ENCODE measurements at regions not wholly inside any gene's neighbourhood (a gene's known extent, or its start where the extent isn't known, plus 50 kb on each side); places are given as distances from the start of the nearest gene placed in this dataset.
A peak's percentile ranks its signal among the peaks of the same experiment; 100 is the strongest.
"Not testable (repeated sequence)": the region's sequence is repeated elsewhere in the genome, so short reads cannot be mapped to it uniquely, and the experiment has no call there.

DNA sequence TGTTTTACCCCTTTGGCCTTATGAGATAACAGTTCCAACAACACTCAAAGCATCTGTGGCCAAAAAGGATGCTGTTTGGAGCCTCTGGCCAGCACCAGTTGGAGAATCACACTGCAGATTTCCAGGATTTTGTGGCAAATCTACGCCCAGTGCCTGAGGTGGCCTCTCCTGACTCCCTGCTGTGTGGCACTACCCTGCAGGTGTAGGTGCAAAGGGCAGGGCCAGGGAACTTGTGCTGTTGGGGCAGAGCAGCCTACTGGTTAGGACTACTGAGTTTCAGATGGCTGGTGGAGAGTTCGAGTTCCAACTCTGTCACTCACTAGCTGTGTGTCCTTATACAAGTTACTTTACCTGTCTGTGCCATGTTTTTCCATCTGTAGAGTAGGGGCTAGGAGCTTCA, 170.5 kb downstream of the PTPRU start:
- DNase-seq (ENCODE audit: low spot score): no peak

DNA sequence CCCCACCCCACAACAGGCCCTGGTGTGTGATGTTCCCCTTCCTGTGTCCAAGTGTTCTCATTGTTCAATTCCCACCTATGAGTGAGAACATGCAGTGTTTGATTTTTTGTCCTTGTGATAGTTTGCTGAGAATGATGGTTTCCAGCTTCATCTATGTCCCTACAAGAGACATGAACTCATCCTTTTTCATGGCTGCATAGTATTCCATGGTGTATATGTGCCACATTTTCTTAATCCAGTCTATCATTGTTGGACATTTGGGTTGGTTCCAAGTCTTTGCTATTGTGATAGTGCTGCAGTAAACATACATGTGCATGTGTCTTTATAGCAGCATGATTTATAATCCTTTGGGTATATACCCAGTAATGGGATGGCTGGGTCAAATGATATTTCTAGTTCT, 163.9 kb downstream of the PTPRU start:
- DNase-seq (ENCODE audit: low spot score): not testable (repeated sequence)

DNA sequence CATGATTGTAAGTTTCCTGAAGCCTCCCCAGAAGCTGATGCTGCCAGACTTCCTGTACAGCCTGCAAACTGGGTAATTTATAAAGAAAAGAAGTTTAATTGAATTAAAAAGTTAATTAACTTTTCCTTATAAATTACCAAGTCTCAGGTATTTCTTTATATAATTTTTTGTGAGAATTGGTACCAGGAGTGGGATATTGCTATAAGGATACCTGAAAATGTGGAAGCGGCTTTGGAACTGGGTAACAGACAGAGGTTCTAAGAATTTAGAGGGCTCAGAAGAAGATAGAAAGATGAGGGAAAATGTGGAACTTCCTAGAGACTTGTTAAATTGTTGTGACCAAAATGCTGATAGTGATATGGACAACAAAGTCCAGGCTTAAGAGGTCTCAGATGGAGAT, 163.1 kb downstream of the PTPRU start:
- no peak for DNase-seq (ENCODE audit: low spot score)

DNA sequence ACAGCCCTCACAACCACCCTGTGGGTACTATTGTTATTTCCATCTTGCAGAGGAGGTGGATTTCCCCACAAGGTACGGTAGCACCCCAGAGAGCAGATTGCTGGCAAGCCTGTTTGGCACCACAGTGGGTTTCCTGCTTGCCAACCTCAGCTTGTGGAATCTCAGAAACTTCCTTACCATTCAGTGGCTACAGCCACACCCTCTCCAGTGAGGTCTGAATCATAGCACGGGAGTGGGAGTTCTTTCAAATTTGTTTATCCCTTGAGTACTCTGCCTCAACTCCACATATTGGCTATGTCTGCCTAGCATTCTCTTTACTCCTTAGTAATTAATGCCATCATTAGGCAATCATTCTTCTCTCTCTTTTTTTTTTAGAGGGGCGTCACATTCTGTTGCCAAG, 162.1 kb downstream of the PTPRU start:
- DNase-seq (ENCODE audit: low spot score): no peak

DNA sequence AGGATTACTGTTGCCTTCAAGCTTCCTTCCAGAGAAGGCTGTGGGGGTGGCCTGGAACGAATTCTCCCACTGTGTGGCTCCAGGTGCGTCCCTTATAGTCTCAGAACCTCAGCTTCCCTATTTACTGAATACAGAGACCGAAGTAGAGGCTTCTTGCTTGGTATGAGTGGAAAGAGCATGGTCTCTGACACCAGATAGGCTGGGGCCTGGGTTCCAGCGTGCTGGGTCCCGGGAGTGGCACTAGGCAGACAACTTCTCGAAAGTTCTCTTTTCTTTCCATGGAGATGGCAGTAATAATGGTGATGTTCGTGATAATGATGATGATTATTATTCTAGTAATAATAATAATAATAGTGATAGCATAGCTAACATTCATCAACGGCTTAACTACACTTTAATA, 161.7 kb downstream of the PTPRU start:
- no peak for DNase-seq (ENCODE audit: low spot score)

DNA sequence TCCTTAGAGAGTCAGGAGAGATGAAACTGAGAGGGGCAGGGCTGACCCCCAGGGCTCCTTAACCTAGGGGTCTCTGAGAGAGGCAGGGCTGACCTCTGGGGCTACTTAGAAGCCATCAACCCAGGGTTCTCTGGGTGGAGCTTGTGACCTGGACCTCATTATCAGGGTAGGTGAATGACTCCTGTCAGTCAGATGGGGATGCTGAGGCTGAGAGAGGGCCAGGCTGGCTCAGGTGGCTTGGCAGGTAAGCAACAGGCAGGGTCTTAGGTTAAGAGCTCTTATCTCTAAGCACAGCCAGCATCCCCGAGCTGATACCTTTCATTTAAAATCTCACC, 160.9 kb downstream of the PTPRU start:
- DNase-seq (ENCODE audit: low spot score): no peak

DNA sequence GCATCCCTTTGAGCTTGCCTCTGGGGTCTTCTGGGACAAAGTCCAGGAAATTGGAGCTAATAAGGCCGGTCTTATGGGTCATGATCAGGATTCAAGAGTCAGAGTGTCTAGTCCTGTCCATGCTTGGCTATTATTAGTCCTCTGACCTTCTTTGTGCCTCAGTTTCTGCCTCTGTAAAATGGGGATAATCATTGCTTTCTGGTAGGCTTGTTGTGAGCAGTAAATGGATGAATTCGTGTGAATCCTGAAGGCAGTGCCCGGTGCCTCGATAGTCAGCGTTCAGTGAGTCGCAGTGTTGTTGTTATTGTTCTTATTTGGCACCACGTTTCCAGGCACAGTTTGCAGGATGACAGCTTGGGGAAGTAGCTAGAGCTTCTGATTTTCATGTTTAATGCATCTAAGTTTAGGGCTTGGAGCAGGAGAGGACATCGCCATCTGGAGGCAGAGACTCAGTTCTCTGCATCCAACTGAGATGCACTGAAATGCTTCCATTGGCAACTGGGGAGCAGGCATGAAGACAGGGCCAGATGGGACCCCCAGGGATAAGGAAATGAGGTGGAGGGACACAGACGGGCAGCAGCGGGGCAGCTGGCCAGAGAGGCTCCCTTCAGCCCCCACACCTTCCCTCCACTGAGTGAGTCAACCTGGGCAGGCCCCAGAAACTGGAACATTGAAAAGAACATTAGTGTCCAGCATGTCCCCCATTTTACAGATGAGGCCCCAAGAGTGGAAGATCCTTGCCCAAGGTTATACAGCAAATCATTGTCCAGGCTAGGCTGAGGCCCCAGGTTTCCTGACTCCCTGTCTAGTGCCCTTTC, 160.3 kb downstream of the PTPRU start:
- no peak for DNase-seq (ENCODE audit: low spot score)

DNA sequence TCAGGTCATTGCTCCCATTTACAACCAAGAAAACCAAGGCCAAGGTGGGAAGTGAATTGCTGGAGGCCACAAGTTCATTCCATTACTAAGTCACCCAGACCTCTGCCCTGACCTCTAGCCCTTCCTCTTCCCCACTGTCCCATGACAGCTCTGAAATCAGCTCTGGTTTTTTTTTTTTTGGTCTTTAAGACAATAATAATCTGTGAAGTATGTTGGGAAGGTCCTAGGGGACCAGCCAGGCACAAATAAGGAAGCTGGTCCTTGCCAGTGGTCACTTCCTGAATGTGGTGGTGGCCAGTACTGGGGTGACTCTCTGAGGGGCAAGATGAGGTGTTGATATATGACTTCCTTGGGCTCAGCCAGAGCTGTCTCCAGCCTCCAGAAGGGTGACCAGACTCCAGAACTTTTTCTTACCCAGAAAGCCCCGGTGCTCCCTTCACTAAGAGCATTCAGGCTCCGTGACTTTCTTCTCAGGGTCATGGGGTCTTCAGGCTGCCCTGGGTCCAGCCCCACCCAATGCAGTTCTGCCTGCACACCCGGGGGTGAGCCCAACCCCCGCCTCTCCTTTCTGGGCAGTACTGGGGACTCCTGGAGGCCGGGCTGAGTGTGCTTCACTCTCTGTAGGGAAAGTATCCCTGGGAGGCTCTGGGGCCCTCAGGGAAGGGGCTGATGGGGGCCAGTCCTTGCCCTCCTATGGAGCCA, 159.6 kb downstream of the PTPRU start:
- no peak for DNase-seq (ENCODE audit: low spot score)

DNA sequence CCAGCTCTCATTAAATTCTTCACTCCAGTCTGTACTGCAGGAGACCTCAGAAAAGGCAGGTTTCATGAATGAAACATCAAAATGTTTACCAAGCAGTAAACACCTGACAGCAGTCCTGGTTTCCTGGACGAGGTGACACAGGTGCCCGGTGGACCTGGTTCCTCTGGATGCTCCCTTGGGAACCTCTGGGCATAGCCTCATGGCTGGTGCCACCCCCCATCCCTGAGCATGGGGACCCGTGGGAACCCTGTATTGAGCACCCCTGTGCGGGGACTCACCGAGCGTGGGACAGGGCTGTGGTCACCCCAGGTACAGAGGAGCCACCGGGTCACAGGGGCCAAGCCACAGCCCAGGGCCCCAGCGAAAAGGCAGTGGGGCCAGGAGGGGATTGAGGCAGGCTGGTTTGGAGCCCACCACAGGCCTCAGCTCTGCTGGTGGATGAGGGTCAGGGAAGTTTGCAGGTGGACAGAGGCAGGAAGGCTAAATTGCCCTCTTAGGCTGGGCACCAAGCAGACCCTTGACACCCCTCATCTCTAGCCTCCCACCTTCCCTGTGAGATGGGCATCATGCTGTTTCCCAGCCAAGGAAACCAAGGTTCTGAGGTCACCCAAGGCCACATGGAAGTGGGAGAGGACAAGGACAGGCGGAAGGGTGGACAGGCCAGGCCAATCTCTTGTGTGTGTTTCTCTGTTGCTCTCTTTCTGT, 158.4 kb downstream of the PTPRU start:
- no peak for DNase-seq (ENCODE audit: low spot score)

DNA sequence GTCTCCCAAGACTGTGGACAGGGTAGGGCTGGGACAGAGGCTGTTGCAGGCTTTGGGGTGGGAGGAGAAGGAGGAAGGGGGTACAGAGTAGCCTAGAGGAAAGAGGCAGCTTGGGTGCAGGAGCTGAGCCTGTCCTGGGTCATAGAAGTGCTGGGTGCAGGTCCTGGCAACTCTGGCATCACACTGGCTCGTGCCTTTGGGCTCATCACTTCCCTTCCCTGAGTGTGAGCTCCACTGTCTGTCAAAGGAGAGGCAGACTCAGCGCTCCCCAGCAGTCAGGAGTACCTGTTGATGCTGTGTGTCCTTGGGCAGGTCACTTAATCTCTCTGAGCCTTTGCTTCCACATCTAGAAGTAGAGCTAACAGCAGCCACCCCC, 157.1 kb downstream of the PTPRU start:
- no peak for DNase-seq (ENCODE audit: low spot score)

DNA sequence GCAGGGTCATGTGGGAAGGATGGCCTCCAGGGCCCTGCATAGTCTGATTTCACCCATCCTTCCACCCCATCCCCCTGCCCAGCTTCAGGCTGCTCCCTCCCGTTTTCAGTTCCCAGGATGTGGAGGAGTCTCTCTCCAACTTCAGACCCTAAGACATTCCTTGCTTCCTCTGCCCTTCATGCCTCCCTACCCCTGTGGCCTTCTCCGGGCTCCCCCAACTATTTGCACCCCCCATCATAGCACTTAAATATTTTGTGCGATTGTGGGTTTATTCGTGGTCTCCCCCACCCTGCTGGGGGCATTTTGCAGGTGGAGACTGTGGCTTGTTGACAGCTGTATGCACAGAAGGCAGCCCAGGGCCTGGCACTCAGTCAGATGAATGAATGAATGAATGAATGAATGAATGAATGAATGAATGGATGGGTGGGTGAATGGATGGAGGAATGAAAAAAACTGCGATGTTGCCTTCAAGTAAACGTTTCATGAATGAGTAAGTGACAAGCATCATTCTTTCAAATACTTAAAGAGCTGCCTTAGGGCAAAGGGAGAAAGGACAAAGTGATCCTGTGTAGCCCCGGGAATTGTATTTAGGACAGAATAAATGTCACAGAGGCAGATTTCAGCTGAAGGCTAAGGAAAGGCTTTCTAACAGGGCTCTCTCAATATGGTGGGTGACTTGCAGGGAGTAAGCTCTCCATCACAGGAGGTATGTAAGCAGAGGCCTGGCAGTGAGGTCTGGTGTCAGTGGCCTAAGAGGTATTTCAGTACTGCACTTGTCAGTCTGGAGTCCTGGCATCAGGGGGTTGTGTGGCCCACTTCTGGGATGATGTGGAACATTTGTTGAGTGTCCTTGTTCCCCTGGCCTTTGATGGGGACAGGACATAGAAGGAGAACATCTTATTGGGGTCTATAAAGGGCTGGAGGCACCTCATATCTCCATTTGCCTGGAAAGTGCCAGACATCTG, 156.4 kb downstream of the PTPRU start:
- no peak for DNase-seq (ENCODE audit: low spot score)

DNA sequence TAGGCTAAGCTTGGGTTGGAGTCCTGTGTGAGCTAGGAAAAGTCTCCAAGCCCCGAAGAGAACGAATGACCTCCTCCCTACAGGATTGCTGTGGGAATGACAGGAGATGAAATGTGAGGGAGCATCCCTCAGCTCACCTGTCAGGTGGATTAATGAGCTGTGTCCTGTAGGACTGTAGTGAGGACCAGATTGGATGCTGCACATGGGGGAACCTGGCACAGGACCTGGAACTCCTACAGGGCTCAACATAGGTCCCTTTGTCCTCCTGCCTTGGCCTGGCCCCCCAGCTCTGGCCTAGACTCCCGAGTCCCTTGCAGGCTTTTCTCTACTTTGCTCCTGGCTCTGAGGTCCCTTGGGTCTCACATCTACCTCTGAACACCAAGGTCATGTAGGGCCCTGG, 155.7 kb downstream of the PTPRU start:
- DNase-seq (ENCODE audit: low spot score): no peak

DNA sequence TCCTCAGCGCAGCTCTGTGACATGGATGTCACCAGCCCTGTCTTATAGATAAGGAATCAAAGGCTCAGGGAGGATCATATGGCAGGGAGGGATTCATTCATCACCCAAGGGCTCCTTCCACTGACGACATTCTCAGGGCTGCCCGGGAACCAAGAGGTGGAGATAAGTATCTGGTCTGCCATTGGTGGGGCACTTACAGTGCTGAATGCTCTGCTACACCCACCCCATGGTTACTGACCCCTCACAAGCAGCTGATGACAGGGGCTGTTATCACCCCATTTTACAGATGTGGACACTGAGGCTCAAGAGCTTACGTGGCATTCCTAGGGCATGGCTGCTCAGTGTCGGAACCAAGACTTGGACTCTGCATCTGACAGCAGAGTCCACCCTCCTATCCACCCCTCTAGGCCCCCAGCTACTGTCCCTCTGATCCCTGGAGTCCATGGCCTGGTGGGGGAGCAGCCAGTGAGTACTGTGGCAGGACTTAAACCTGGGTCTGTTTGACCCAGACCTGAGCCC, 155.1 kb downstream of the PTPRU start:
- DNase-seq (ENCODE audit: low spot score): peak; percentile 53

DNA sequence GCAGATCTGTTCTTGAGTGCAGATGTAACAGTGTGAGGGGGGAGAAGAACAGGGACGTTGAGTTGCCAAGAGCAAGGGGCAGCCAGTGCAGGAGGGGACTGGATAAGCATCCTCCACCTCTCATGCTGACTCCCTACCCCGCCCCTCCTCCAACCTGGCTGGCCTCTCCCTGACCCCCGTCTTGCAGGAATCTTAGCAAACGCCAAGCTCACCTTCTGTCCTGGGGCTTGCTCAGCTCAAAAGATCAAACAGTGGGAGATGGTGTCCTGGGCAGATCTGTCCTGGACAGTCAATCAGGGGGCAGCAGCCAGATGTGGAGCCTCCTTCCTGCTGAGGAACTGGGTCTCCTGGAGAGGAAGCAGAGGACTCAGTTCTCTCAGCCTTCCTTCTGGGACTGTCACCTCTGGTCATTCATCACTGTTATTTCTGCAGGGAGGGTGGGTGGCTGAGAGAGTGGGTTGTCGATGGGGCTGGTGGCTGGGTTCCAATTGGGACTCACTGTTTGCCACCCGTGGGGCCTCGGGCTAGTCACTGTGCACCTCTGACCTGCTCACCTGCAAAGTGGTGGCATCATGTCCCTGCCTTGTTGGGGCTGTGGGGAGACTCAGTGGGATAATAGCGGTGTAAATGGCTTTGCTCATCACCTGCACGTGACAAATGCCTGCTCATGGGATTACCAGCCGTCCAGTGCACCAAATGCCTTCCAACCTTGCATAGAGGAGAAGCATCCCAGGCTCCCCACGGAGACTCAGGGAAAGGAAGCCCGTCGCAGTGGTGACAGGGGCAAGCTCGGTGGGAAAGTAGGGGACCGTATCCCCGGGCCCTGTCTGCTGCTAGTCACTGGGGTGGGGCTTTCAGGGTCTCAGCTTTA, 154.4 kb downstream of the PTPRU start:
- DNase-seq (ENCODE audit: low spot score): no peak

DNA sequence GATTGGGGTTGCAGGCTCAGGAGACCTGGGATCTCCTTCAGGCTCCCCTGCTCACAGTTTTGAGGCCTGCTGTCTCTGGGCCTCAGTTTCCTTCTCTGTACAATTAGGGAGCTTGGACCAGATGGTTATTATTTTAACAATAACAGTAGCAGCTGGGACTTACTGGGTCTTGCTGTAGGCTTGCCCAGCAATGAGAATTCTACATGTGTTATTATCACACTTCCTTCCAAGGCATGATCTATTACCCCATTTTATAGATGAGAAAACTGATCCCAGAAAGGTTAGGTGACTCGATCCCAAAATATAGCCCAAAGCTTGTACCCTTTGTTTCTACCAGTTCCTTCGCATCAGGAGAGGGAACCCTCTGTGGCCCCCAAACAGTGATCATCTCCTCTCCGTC, 153.8 kb downstream of the PTPRU start:
- DNase-seq (ENCODE audit: low spot score): no peak

DNA sequence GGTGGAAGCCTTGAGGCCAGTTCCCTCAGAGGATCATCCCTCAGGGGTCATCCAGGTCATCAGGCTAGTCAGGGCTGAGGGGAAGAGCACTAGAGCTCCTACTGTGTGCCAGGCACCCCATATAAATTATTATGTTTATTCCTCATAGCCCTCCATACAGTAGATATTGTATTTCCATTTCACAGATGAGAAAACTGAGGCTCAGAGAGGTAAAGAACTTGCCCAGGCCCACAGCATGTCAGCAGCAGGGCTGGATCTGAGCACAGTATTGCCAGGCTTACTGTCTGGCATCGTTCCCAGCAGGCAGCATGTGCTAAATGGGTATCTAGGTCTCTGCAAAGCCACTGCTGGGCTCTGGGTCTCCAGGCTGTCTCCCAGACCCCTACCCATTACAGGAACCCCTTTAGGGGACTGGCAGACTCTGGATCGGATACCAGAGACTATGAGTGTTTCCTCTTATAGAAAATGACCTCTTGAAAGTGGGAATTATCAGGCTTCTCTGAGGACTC, 153.3 kb downstream of the PTPRU start:
- no peak for DNase-seq (ENCODE audit: low spot score)

DNA sequence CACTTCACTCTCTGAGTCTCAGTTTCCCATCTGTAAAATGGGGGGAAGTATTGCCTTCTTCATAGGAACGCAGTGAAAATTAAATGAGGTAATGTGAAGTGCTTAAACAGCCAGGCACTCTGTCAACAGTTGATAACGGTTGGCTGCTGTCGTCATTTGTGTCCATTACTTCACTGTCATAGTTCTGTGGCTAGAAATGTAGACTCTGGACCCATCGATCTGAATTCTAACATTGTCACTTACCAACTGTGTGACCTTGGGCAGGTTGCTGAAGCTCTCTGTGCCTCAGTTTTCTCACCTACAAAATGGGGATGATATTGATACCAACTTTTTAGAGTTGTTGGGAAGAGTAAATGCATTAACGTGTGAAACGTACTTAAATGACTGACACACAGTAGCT, 152.6 kb downstream of the PTPRU start:
- no peak for DNase-seq (ENCODE audit: low spot score)

DNA sequence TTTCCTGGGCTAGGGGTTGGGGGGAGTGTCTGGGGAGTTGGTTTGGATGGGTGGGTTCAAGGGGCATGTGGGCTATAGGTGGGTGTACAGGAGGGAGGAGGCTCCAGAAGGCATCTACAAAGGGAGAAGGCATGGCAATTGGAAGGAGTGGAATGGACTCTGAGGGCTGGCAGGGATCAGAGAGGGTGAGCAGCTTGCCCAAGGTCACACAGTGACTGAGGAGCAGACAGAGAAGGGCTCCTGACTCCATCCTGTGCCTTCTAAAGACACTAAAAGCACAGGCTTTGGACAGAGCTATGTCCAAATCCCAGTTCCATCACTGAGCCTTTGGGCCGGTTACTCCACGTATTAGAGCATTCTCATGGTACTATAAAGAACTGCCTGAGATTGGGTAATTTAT, 151.8 kb downstream of the PTPRU start:
- no peak for DNase-seq (ENCODE audit: low spot score)

DNA sequence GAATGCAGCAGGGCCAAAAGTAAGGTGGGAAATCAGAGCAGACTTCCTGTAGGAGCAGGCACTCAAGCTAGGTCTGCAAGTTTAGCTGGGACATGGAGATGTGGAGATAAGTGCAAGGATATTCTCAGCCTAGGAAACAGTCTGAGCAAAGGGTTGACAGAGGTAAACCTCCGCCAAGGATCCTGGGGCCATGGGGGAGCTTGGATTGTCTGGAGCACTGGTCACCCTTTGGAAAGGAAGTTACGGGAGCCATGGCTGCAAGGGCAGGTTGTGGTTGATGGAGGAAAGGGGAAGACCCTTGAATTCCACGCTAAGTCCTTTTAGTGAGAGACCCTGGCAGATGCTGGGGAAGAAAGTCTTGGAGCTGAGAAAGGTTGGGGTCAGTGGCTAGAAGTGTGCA, 150.9 kb downstream of the PTPRU start:
- no peak for DNase-seq (ENCODE audit: low spot score)

DNA sequence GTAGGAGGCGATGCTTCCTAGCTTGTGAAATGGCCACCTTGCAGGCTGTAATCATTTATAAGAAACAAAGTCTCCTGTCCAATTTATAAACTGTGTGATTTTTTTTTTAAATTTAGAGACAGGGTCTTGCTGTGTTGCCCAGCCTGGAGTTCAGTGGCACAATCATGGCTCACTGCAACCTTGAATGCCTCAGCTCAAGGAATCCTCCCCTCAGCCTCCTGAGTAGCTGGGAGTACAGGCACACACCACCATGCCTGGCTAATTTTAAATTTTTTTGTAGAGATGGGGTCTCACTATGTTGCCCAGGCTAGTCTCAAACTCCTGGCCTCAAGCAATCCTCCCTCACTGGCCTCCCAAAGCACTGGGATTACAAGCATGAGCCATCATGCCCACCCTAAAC, 150.1 kb downstream of the PTPRU start:
- not testable (repeated sequence) for DNase-seq (ENCODE audit: low spot score)

Data from SK-N-DZ (cell line).